ENCODE measurements at regions not wholly inside any gene's neighbourhood (a gene's known extent, or its start where the extent isn't known, plus 50 kb on each side); places are given as distances from the start of the nearest gene placed in this dataset.

GRCh38 chr6:28643017-28643740 is 117.5 kb downstream of the GPX5 start:
- no peaks in the 10 kb centered on the region for H3K36me3 ChIP-seq (ENCODE audit: control insufficient read depth in 2 of 3, insufficient read depth in 3 of 3, low read length in 3 of 3)
- intact Hi-C loops (cut with DNase I) = no loop called here
- no peak overlapping the region for H3K9ac ChIP-seq (ENCODE audit: low read length in 3 of 3)
- H3K27me3 ChIP-seq (ENCODE audit: control insufficient read depth, insufficient read depth, low read length) = no peaks in the 10 kb centered on the region
- no peak for FAIRE-seq
- H3K27ac ChIP-seq (ENCODE audit: low read depth in 2 of 2, low read length in 2 of 2) = no peak overlapping the region
- TF ChIP-seq CTCF (IDR thresholded peaks at IDR 0.05; ENCODE audit: borderline replicate concordance, extremely low read depth, insufficient read depth) = no peak
- no peak overlapping the region for H3K4me3 ChIP-seq (ENCODE audit: low read length in 3 of 3)
- peak in 3 of 5 donors; percentile 15 to 50 (median 27) for DNase-seq
- H3K4me1 ChIP-seq (ENCODE audit: control insufficient read depth in 2 of 3, insufficient read depth in 2 of 3, low read depth in 1 of 3, low read length in 3 of 3) = peaks cover 0 to under 1% (median 0%) of the 10 kb centered on the region in 3 donors
- no peaks in the 10 kb centered on the region for H3K9me3 ChIP-seq (ENCODE audit: control insufficient read depth in 2 of 3, insufficient read depth in 1 of 3, low read length in 3 of 3)

GRCh38 chr6:28646650-28647049 is 121.0 kb downstream of the GPX5 start:
- Histone ChIP-seq H3K4me3 (ENCODE audit: low read length in 3 of 3) (no peak overlapping the region), H3K4me1 (ENCODE audit: control insufficient read depth in 2 of 3, insufficient read depth in 2 of 3, low read depth in 1 of 3, low read length in 3 of 3) (peaks cover 0 to 3% (median 0%) of the 10 kb centered on the region in 3 donors), H3K27me3 (ENCODE audit: control insufficient read depth, insufficient read depth, low read length) (no peaks in the 10 kb centered on the region), H3K36me3 (ENCODE audit: control insufficient read depth in 2 of 3, insufficient read depth in 3 of 3, low read length in 3 of 3) (no peaks in the 10 kb centered on the region), H3K9me3 (ENCODE audit: control insufficient read depth in 2 of 3, insufficient read depth in 1 of 3, low read length in 3 of 3) (no peaks in the 10 kb centered on the region), H3K9ac (ENCODE audit: low read length in 3 of 3) (no peak overlapping the region), H3K27ac (ENCODE audit: low read depth in 2 of 2, low read length in 2 of 2) (no peak overlapping the region)
- FAIRE-seq = no peak
- intact Hi-C loops (cut with DNase I) = no loop called here
- no peak for TF ChIP-seq CTCF (IDR thresholded peaks at IDR 0.05; ENCODE audit: borderline replicate concordance, extremely low read depth, insufficient read depth)
- DNase-seq = no peak

GRCh38 chr6:28648035-28648877 is 122.6 kb downstream of the GPX5 start:
- intact Hi-C loops (cut with DNase I) = no loop called here
- TF ChIP-seq CTCF (IDR thresholded peaks at IDR 0.05; ENCODE audit: borderline replicate concordance, extremely low read depth, insufficient read depth) = no peak
- Histone ChIP-seq H3K4me1 (ENCODE audit: control insufficient read depth in 2 of 3, insufficient read depth in 2 of 3, low read depth in 1 of 3, low read length in 3 of 3) (peaks cover 0 to 3% (median 0%) of the 10 kb centered on the region in 3 donors), H3K27ac (ENCODE audit: low read depth in 2 of 2, low read length in 2 of 2) (no peak overlapping the region), H3K9me3 (ENCODE audit: control insufficient read depth in 2 of 3, insufficient read depth in 1 of 3, low read length in 3 of 3) (no peaks in the 10 kb centered on the region), H3K36me3 (ENCODE audit: control insufficient read depth in 2 of 3, insufficient read depth in 3 of 3, low read length in 3 of 3) (no peaks in the 10 kb centered on the region), H3K27me3 (ENCODE audit: control insufficient read depth, insufficient read depth, low read length) (no peaks in the 10 kb centered on the region), H3K4me3 (ENCODE audit: low read length in 3 of 3) (peak overlapping the region; percentile 21 to 96 (median 42)), H3K9ac (ENCODE audit: low read length in 3 of 3) (peak overlapping the region in 1 of 3 donors; percentile 98)
- FAIRE-seq (no peak), DNase-seq (peak in 4 of 5 donors; percentile 86 to 95 (median 90))

Measured in kidney (tissue), 13 donors.